CD14-positive monocyte (primary cell): ENCODE measurements at regions not wholly inside any gene's neighbourhood (a gene's known extent, or its start where the extent isn't known, plus 50 kb on each side); places are given as distances from the start of the nearest gene placed in this dataset.

ENCODE experiments used
- DNase-seq, 3 donors: peaks; one replicate each; pipeline ENCODE4 v3.0.0-alpha.2; 2011 to 2022
- H2AFZ ChIP-seq: 2 replicates; pipeline ENCODE4 v1.6.0; 2012; ENCODE audit warnings: mild to moderate bottlenecking, low read depth, low read length, inconsistent platforms; ENCODE audit not compliant: insufficient read depth, poor library complexity, severe bottlenecking
- H3K27ac ChIP-seq, 2 donors: 1 replicate in 1 of 2; 2 replicates in 1 of 2; pipeline ENCODE4 v1.5.1; 2012 to 2013; ENCODE audit warnings: low read length in 2 of 2, control low read depth in 1 of 2, inconsistent platforms in 1 of 2, low read depth in 1 of 2, mild to moderate bottlenecking in 1 of 2
- H3K27me3 ChIP-seq, 2 donors: one replicate each; pipeline versions ENCODE4 v1.6.0 to v1.6.1; 2011 to 2013; ENCODE audit warnings: low read length in 2 of 2; ENCODE audit not compliant: control insufficient read depth in 2 of 2, insufficient read depth in 2 of 2
- H3K36me3 ChIP-seq, 2 donors: replicated peaks in 1 of 2; 1 replicate in 1 of 2; 2 replicates in 1 of 2; pipeline versions ENCODE4 v1.5.1 to v1.6.1; 2012 to 2013; ENCODE audit warnings: low read length in 2 of 2, control low read depth in 1 of 2, inconsistent platforms in 1 of 2, mild to moderate bottlenecking in 1 of 2; ENCODE audit not compliant: insufficient read depth in 2 of 2, control insufficient read depth in 1 of 2
- H3K4me1 ChIP-seq, 2 donors: 1 replicate in 1 of 2; 2 replicates in 1 of 2; pipeline versions ENCODE4 v1.5.1 to v1.6.1; 2012 to 2013; ENCODE audit warnings: low read length in 2 of 2, control low read depth in 1 of 2, inconsistent platforms in 1 of 2, mild to moderate bottlenecking in 1 of 2, moderate library complexity in 1 of 2; ENCODE audit not compliant: insufficient read depth in 2 of 2, control insufficient read depth in 1 of 2
- H3K4me2 ChIP-seq: replicated peaks from 2 replicates; pipeline ENCODE3; 2012; ENCODE audit warnings: low read length, moderate library complexity, mild to moderate bottlenecking; ENCODE audit not compliant: poor library complexity, severe bottlenecking; ENCODE audit errors: extremely low read depth
- H3K4me3 ChIP-seq, 3 experiments: fragments of 200-600 bp in 1 of 3; sonication (generic) in 1 of 3; replicated peaks in 1 of 3; 1 replicate in 2 of 3; 2 replicates in 1 of 3; pipeline ENCODE4 v1.5.1; 2011 to 2013; ENCODE audit warnings: low read length in 3 of 3, mild to moderate bottlenecking in 3 of 3, control low read depth in 2 of 3, low read depth in 2 of 3, inconsistent platforms in 1 of 3, moderate library complexity in 1 of 3
- H3K79me2 ChIP-seq: 2 replicates; pipeline ENCODE4 v1.6.0; 2012; ENCODE audit warnings: mild to moderate bottlenecking, control low read depth, inconsistent platforms, low read length, moderate library complexity; ENCODE audit not compliant: insufficient read depth
- H3K9ac ChIP-seq: 2 replicates; pipeline ENCODE4 v1.6.0; 2017; ENCODE audit warnings: low read length, mild to moderate bottlenecking; ENCODE audit not compliant: insufficient read depth, poor library complexity, severe bottlenecking
- H3K9me3 ChIP-seq, 2 donors: replicated peaks in 1 of 2; 1 replicate in 1 of 2; 2 replicates in 1 of 2; pipeline versions ENCODE4 v1.5.1 to v1.6.1; 2012 to 2013; ENCODE audit warnings: low read length in 2 of 2, control low read depth in 1 of 2; ENCODE audit not compliant: control insufficient read depth in 1 of 2, insufficient read depth in 1 of 2
- H4K20me1 ChIP-seq: 2 replicates; pipeline ENCODE4 v1.6.0; 2012; ENCODE audit warnings: mild to moderate bottlenecking, low read length, control low read depth, moderate library complexity; ENCODE audit not compliant: insufficient read depth
- H3K27ac Mint-ChIP-seq, 7 donors: one replicate each; pipeline ENCODE4 v1.8.0; 2020; ENCODE audit warnings: mild to moderate bottlenecking in 7 of 7, mixed read lengths in 7 of 7, moderate library complexity in 6 of 7, inconsistent platforms in 2 of 7
- H3K27me3 Mint-ChIP-seq, 3 donors: one replicate each; pipeline ENCODE4 v1.8.0; 2021 to 2022; ENCODE audit warnings: low read depth in 3 of 3, mild to moderate bottlenecking in 3 of 3, mixed read lengths in 3 of 3, moderate library complexity in 3 of 3, inconsistent platforms in 1 of 3
- H3K36me3 Mint-ChIP-seq, 2 donors: one replicate each; pipeline ENCODE4 v1.8.0; 2020; ENCODE audit warnings: mixed read lengths in 2 of 2, inconsistent platforms in 1 of 2, mild to moderate bottlenecking in 1 of 2
- H3K4me1 Mint-ChIP-seq: one replicate; pipeline ENCODE4 v1.8.0; 2020; ENCODE audit warnings: mild to moderate bottlenecking, mixed read lengths
- H3K4me3 Mint-ChIP-seq, 2 donors: one replicate each; pipeline ENCODE4 v1.8.0; 2020; ENCODE audit warnings: mild to moderate bottlenecking in 2 of 2, mixed read lengths in 2 of 2, moderate library complexity in 1 of 2
- H3K9me3 Mint-ChIP-seq, 7 donors: one replicate each; pipeline ENCODE4 v1.8.0; 2020 to 2022; ENCODE audit warnings: mixed read lengths in 7 of 7, mild to moderate bottlenecking in 6 of 7, moderate library complexity in 6 of 7, inconsistent platforms in 2 of 7
- WGBS: methylation state at CpG from one replicate; pipeline ENCODE4 v1.1.5; 2013; ENCODE audit warnings: missing lambda C conversion rate; ENCODE audit not compliant: insufficient coverage; 5-methylcytosine and 5-hydroxymethylcytosine counted together
- intact Hi-C, 2 donors: fragments of 100-400 bp; cut with micrococcal nuclease; formaldehyde crosslinking; loops; one replicate each; pipeline versions ENCODE4 v1.15.0 to v1.15.1; 2023
- TF ChIP-seq, protein P1 (sequence below): fragments of 200-600 bp; IDR thresholded peaks from one replicate; pipeline ENCODE4 v1.8.0; 2022; ENCODE audit warnings: antibody characterized with exemption, mild to moderate bottlenecking

DNA sequence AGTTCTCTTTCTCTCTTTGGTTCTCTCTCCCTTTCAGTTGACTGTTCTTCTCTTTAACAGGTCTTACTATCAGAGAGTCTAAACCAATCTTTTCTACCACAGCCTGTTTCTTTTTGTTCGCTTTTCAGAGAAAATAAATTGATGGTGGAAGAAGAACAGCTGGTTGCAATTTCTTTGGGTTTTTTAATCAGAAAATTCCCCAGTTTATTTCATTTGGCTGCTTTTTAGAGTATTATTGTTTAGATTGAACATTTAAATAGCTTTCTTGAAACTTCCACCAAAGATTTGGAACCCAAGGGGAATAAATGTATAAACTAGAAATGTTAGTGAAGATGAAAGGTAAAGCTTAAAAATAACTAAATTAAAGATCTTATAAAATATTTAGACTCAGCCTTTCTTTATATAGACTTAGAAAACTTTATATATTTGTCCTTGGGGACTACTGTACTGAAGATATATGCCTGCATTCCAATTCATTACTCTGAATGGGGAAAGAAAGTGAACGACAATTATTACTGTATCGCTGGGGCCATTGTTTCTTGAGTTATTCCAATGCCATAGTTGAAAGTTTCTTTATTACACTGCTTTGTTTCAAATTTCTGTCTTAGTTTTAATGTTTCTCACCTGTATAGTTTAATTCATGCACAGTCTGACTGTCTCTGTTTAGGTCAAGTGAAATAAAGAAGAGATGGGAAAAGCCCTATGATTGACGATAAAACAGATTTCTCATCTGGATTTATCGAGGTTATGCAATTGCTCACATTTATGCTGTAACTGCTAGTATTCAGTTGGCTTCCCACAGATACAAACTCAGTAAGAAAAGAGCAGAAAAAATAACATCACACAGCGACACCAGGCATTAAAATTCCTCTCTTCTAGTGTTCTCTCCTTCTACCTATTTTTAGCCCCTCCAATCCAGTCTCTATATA, 169.4 kb upstream of the CSNK1A1L start:
- H3K36me3 ChIP-seq: no peaks in the 10 kb centered on the region
- H3K4me1 ChIP-seq: no peaks in the 10 kb centered on the region
- no peaks in the 10 kb centered on the region for H4K20me1 ChIP-seq
- Mint-ChIP-seq H3K4me1 (no peaks in the 10 kb centered on the region), H3K27me3 (peaks cover 0 to 3% (median 0%) of the 10 kb centered on the region in 3 donors), H3K27ac (no peak overlapping the region), H3K36me3 (no peaks in the 10 kb centered on the region), H3K4me3 (no peak overlapping the region), H3K9me3 (peaks cover 5 to 26% (median 7%) of the 10 kb centered on the region in 7 donors)
- TF ChIP-seq, protein P1, sequence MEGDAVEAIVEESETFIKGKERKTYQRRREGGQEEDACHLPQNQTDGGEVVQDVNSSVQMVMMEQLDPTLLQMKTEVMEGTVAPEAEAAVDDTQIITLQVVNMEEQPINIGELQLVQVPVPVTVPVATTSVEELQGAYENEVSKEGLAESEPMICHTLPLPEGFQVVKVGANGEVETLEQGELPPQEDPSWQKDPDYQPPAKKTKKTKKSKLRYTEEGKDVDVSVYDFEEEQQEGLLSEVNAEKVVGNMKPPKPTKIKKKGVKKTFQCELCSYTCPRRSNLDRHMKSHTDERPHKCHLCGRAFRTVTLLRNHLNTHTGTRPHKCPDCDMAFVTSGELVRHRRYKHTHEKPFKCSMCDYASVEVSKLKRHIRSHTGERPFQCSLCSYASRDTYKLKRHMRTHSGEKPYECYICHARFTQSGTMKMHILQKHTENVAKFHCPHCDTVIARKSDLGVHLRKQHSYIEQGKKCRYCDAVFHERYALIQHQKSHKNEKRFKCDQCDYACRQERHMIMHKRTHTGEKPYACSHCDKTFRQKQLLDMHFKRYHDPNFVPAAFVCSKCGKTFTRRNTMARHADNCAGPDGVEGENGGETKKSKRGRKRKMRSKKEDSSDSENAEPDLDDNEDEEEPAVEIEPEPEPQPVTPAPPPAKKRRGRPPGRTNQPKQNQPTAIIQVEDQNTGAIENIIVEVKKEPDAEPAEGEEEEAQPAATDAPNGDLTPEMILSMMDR: no peak
- intact Hi-C loops: no loop called here
- 100% methylated on average over 1 of the region's 6 CpGs for WGBS
- no peak overlapping the region for H3K4me2 ChIP-seq
- no peaks in the 10 kb centered on the region for H3K27me3 ChIP-seq
- DNase-seq: no peak
- H3K9ac ChIP-seq: no peak overlapping the region
- H2AFZ ChIP-seq: no peak overlapping the region
- H3K27ac ChIP-seq: no peak overlapping the region
- H3K4me3 ChIP-seq: no peak overlapping the region
- peaks cover 15 to 19% of the 10 kb centered on the region in 2 donors for H3K9me3 ChIP-seq
- no peaks in the 10 kb centered on the region for H3K79me2 ChIP-seq

DNA sequence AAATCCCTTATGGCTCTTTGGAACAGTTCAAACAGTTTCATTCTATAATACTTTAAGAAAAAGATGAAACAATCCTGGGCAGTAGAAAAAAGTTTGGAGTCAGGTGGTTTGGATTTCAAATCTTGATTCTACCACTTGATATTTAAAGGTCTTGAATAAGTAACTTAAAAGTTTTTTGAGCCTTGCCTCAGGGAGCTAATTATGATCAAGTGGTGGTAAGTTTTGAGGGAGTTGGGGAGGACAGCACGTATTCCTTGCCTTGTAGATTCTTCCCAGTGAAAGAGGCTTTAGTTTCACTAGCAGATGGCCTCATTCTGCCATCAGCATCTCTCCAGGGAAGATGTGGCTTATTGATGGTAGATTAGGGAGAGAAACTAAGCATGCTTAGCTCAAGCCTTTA, 168.4 kb upstream of the CSNK1A1L start:
- H3K4me2 ChIP-seq: no peak overlapping the region
- no peak overlapping the region for H2AFZ ChIP-seq
- H3K79me2 ChIP-seq: no peaks in the 10 kb centered on the region
- no peak overlapping the region for H3K4me3 ChIP-seq
- peaks cover 5 to 25% (median 8%) of the 10 kb centered on the region in 7 donors for H3K9me3 Mint-ChIP-seq
- no peak for DNase-seq
- H3K27me3 ChIP-seq: no peaks in the 10 kb centered on the region
- peaks cover 15 to 24% of the 10 kb centered on the region in 2 donors for H3K9me3 ChIP-seq
- TF ChIP-seq, protein P1: no peak
- no peaks in the 10 kb centered on the region for H3K4me1 Mint-ChIP-seq
- no peaks in the 10 kb centered on the region for H3K4me1 ChIP-seq
- H3K36me3 ChIP-seq: no peaks in the 10 kb centered on the region
- H4K20me1 ChIP-seq: no peaks in the 10 kb centered on the region
- no peak overlapping the region for H3K9ac ChIP-seq
- H3K36me3 Mint-ChIP-seq: no peaks in the 10 kb centered on the region
- H3K27ac Mint-ChIP-seq: no peak overlapping the region
- intact Hi-C loops: no loop called here
- H3K27me3 Mint-ChIP-seq: peaks cover 0 to 2% (median 0%) of the 10 kb centered on the region in 3 donors
- H3K27ac ChIP-seq: no peak overlapping the region
- no peak overlapping the region for H3K4me3 Mint-ChIP-seq
- WGBS: no CpG with 5 or more reads among the region's 1 CpG
